A673 (cell line): ENCODE measurements at regions not wholly inside any gene's neighbourhood (a gene's known extent, or its start where the extent isn't known, plus 50 kb on each side); places are given as distances from the start of the nearest gene placed in this dataset.
"Not testable (repeated sequence)": the region's sequence is repeated elsewhere in the genome, so short reads cannot be mapped to it uniquely, and the experiment has no call there.

ENCODE experiments used
- BruUV-seq: library from RNA; stranded (reverse); fragments of 400-500 nt; replicated peaks from 2 replicates; lab custom pipeline; 2021; lab: Mats Ljungman, UMichigan
- CTCF ChIA-PET: fragments of 300-600 bp; sonication (Branson Sonifier 250); formaldehyde crosslinking; loops from one replicate; lab custom pipeline; 2022; ENCODE audit warnings: antibody characterized with exemption; lab: Charles Lee
- POLR2A ChIA-PET: fragments of 300-600 bp; sonication (Branson Sonifier 250); formaldehyde crosslinking; loops from one replicate; lab custom pipeline; 2022; ENCODE audit warnings: antibody characterized with exemption; ENCODE audit not compliant: low non-redundant PET; lab: Charles Lee
- DNase-seq: peaks from one replicate; pipeline ENCODE4 v3.0.0-alpha.2; 2015; ENCODE audit warnings: low spot score
- H3K27ac ChIP-seq: fragments of 200-600 bp; sonication (generic); 2 replicates; pipeline ENCODE4 v1.5.1; 2016; ENCODE audit warnings: mixed run types, low read depth, mild to moderate bottlenecking, mixed read lengths, antibody characterized with exemption, low read length; ENCODE audit not compliant: poor library complexity, severe bottlenecking
- H3K27me3 ChIP-seq: fragments of 200-600 bp; sonication (generic); replicated peaks from 2 replicates; pipeline ENCODE4 v1.6.1; 2017; ENCODE audit warnings: mixed run types, low read depth, mild to moderate bottlenecking, mixed read lengths, antibody characterized with exemption, low read length; ENCODE audit not compliant: insufficient read depth, poor library complexity
- H3K36me3 ChIP-seq: fragments of 200-600 bp; sonication (generic); 2 replicates; pipeline ENCODE4 v1.6.1; 2016; ENCODE audit warnings: mixed run types, mild to moderate bottlenecking, mixed read lengths, antibody characterized with exemption, low read length; ENCODE audit not compliant: insufficient read depth, poor library complexity, severe bottlenecking
- H3K4me1 ChIP-seq: fragments of 200-600 bp; sonication (generic); 2 replicates; pipeline ENCODE4 v1.6.1; 2017; ENCODE audit warnings: mixed run types, mild to moderate bottlenecking, mixed read lengths, antibody characterized with exemption, low read length; ENCODE audit not compliant: insufficient read depth, poor library complexity, severe bottlenecking
- H3K4me3 ChIP-seq: fragments of 200-600 bp; sonication (generic); 2 replicates; pipeline ENCODE4 v1.5.1; 2016; ENCODE audit warnings: low read depth, mixed run types, mild to moderate bottlenecking, mixed read lengths, low read length; ENCODE audit not compliant: poor library complexity, severe bottlenecking
- H3K9me3 ChIP-seq: fragments of 200-600 bp; sonication (generic); 2 replicates; pipeline ENCODE4 v1.6.1; 2016; ENCODE audit warnings: mixed run types, low read depth, mild to moderate bottlenecking, mixed read lengths, antibody characterized with exemption, low read length; ENCODE audit not compliant: poor library complexity, severe bottlenecking
- intact Hi-C: fragments of 100-400 bp; cut with micrococcal nuclease; formaldehyde crosslinking; loops from one replicate; pipeline ENCODE4 v1.10.0; 2022; ENCODE audit not compliant: unreplicated experiment

DNA sequence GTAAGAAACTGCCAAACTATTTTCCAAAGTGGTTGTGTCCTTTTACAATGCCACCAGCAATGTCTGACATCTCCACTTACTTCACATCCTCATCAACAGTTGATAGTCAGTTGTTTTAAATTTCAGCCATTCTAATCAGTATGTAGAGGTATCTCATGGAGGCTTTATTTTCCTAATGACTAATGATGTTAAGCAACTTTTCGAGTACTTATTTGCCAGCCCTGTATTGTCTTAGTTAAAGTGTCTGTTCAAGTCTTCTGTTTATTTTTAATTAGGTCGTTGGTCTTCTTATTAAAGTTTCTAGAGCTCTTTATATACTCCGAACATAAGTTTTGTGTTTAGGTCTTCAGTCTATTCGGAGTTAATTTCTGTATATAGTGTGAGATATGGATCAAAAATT is 54.9 kb upstream of the NBPF12 start:
- CTCF ChIA-PET, POLR2A ChIA-PET, H3K27me3 ChIP-seq, H3K9me3 ChIP-seq, intact Hi-C loops, H3K36me3 ChIP-seq, H3K4me3 ChIP-seq, BruUV-seq, H3K27ac ChIP-seq, DNase-seq, H3K4me1 ChIP-seq: not testable (repeated sequence)

DNA sequence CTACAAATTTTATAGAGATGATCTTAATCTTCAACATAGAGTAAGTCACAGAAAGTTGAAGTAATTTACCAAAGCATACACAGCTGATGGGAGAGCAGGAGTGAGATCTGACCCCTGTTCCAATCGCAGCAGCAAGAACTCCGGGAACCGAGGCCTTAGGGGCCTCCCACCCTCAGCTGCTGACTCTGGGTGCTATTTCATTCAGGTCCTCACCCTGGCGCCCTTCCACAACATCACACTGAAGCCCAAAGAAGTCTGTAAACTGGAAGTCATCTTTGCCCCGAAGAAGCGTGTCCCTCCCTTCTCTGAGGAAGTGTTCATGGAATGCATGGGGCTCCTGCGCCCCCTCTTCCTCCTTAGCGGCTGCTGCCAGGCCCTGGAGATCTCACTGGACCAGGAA is 57.0 kb upstream of the NBPF12 start:
- POLR2A ChIA-PET, DNase-seq, H3K36me3 ChIP-seq, H3K27ac ChIP-seq, CTCF ChIA-PET, H3K4me1 ChIP-seq, intact Hi-C loops, H3K27me3 ChIP-seq, H3K4me3 ChIP-seq, H3K9me3 ChIP-seq, BruUV-seq: not testable (repeated sequence)

DNA sequence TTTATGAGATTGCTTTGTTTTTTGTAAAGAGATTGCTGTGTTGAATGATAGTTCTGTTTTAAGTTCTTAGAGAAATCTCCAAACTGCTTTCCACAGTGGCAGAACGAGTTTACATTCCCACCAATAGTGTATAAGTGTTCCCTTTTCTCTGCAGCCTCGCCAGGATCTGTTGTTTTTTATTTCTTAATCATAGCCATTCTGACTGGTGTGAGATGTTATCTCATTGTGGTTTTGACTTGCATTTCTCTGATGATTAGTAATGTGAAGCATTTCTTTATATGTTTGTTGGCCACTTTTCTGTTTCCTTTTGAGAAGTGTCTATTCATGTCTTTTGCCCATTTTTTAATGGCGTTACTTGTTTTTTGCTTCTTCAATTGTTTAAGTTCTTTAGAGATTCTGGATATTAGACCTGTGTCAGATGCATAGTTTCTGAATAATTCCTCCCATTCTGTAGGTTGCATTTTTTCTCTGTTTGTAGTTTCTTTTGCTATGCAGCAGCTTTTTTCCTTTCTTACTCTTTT is 74.3 kb upstream of the NBPF12 start:
- CTCF ChIA-PET, POLR2A ChIA-PET, BruUV-seq, H3K4me3 ChIP-seq, H3K27ac ChIP-seq, H3K27me3 ChIP-seq, intact Hi-C loops, DNase-seq, H3K36me3 ChIP-seq, H3K9me3 ChIP-seq, H3K4me1 ChIP-seq: not testable (repeated sequence)

DNA sequence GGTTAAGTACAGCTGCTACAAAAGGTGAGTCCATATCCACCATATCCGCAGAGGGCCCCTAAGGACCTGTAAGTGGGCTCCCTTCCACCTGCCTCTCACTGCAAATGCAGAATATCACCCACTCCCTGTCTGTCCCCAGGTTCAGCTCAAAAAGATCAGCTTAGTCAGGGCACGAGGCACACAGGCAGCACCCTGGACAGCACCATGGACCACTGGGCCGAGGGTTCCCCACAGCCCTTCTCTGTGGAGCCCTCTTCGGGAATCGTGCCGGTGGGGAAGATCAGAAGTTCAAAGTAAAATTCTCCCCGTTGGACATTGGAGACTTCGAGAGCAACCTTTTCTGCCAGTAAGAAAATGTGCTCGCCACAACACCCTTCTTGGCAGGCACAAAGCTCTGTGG is 85.0 kb upstream of the NBPF12 start:
- H3K27me3 ChIP-seq, H3K4me3 ChIP-seq, POLR2A ChIA-PET, intact Hi-C loops, DNase-seq, H3K4me1 ChIP-seq, H3K36me3 ChIP-seq, CTCF ChIA-PET, H3K9me3 ChIP-seq, BruUV-seq, H3K27ac ChIP-seq: not testable (repeated sequence)

DNA sequence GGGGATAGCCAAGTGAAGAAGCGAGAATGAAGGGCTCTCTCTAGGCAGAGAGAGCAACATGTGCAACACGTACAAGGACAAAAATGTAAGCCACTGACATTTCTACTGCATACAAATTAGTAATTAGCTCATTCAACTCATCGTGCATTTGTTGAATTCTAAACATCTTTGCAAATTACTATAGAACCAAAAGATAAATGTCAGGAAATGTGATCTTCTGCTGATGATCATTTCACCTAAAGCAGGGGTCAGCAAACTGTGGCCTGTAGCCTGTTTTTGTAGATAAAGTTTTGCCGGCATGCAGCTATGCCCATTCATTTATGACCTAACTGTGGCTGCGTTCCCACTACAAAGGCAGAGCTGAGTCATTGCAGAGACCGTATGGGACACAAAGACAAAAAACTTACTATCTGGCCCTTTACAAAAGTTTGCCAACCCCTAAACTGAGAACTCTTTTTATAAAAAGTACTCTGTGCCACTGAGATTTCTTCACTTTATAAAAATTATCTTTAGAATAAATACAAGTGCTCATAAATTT is 87.7 kb upstream of the NBPF12 start:
- H3K27me3 ChIP-seq, H3K9me3 ChIP-seq, BruUV-seq, H3K27ac ChIP-seq, H3K4me1 ChIP-seq, CTCF ChIA-PET, H3K36me3 ChIP-seq, H3K4me3 ChIP-seq, POLR2A ChIA-PET, intact Hi-C loops, DNase-seq: not testable (repeated sequence)

DNA sequence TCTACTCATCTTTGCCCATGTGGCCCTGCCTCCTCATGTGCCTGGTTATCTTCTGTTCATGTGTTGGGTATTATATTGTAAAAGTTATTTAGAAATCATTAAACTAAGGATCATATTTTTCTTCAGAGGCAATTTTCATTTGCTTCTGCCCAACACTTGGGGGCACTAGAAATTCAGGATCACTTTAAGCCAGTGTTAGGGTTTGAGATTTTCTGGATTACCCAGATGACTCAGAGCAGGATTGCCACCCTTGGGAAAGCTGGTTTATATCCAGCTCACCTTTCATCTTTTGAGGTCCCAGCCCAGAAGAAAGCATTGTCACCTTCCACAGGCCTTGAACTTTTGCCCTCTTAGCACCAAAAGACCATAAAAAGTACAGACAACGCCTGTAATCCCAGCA is 99.4 kb upstream of the NBPF12 start:
- H3K9me3 ChIP-seq, DNase-seq, H3K4me3 ChIP-seq, H3K27me3 ChIP-seq, POLR2A ChIA-PET, CTCF ChIA-PET, BruUV-seq, intact Hi-C loops, H3K27ac ChIP-seq, H3K36me3 ChIP-seq, H3K4me1 ChIP-seq: not testable (repeated sequence)

DNA sequence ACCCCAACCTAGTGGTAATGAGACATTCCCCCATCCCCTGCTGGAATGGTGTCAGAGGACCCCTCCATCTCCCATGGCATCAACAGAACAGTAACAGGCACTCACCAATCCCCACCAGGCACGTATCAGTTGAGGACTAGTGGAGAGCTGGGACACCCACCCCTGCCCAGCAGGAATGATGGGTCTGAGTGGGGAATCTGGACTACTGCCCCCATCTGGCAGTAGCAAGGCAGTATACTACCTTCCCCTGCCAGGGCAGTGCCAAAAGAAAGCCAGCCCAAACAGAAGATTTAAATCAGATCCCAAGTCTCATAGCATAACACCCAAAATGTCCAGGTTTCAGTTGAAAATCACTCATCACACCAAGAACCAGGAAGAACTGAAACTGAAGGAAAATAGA is 111.2 kb upstream of the NBPF12 start:
- DNase-seq, intact Hi-C loops, H3K4me1 ChIP-seq, H3K36me3 ChIP-seq, CTCF ChIA-PET, BruUV-seq, H3K27me3 ChIP-seq, H3K27ac ChIP-seq, H3K9me3 ChIP-seq, POLR2A ChIA-PET, H3K4me3 ChIP-seq: not testable (repeated sequence)

DNA sequence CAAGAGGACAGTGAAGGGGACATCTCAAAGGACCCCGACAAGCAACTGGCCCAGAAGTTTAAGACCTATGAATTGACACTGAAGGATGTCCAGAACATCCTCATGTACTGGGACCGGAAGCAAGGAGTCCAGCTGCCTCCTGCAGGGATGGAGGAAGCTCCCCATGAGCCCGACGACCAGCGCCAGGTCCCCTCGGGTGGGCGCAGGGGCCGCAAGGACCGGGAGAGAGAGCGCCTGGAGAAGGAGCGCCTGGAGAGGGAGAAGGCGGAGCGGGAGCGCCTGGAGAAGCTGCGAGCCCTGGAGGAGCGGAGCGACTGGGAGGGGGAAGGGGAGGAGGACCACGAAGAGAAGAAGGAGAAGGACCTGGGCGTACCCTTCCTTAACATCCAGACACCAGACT is 143.9 kb upstream of the NBPF12 start:
- POLR2A ChIA-PET: interaction anchor here (0.6 kb wide), 1 partner anchor 1369 kb away, joined by 7 read pairs; the partner anchor contains the start of gene NBPF20
- intact Hi-C loops, BruUV-seq: not testable (repeated sequence)

More for the DNA sequence above, 143.9 kb upstream of the NBPF12 start:
- H3K4me3 ChIP-seq, H3K4me1 ChIP-seq, H3K9me3 ChIP-seq, H3K27me3 ChIP-seq, DNase-seq, H3K27ac ChIP-seq, H3K36me3 ChIP-seq, CTCF ChIA-PET: not testable (repeated sequence)
